Fibroblast of skin of scalp (primary cell): ENCODE measurements at regions not wholly inside any gene's neighbourhood (a gene's known extent, or its start where the extent isn't known, plus 50 kb on each side); places are given as distances from the start of the nearest gene placed in this dataset.

Experiments
- DNase-seq: peaks from one replicate; pipeline ENCODE4 v3.0.0-alpha.2; 2013

DNA sequence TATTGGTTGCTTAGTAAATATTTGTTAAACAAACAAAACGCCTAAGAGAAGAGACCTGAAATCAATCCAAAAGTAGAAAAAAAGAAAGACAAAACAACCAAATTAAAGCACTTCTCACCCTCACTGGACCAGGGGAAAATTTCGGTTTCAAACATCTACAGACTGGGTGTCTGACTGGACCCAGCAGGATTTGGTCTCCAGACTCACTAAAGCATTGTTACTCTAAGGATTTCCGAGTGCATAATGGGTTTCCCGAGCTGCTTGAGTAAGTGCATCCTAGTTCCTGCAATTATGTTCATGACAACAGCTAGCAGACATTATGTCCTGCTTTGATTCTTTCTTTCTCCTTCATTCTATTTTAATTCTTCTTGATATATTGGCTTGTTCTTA is 51.8 kb upstream of the FAM3C start:
- no peak for DNase-seq

GRCh38 chr7:121447243-121447910 is 51.3 kb upstream of the FAM3C start:
- peak; percentile 20 for DNase-seq

DNA sequence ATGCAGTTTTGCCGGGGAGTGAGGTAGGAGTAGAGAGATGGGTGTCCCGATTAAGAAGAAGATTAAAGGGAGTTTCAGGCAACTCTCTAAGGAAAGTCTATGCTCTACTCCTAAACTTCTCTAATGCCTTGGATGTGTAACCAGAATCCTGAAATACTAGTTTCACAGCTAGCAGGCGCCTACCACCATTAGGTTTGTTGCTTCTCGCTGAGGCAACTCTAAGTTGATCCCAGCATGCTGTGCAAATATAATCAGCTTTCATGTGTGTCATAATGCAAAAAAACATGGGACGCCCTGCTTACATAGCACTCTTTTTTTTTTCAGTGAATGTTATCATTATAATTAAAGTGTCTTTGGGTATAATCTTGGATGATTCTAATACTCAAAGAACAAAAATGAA is 50.4 kb upstream of the FAM3C start:
- DNase-seq, result no peak
